Keratinocyte (primary cell): ENCODE measurements at regions not wholly inside any gene's neighbourhood (a gene's known extent, or its start where the extent isn't known, plus 50 kb on each side); places are given as distances from the start of the nearest gene placed in this dataset.

Experiments used
- DNase-seq: peaks from one replicate; pipeline ENCODE4 v3.0.0-alpha.2; 2011; ENCODE audit warnings: low read depth, missing footprints, low spot score
- FAIRE-seq: peaks from 2 replicates; lab custom pipeline; 2011; peaks lifted over from hg19 to GRCh38; lab: Jason Lieb, UNC
- H2AFZ ChIP-seq: 2 replicates; pipeline ENCODE4 v1.6.0; 2012; ENCODE audit warnings: low read length, control low read depth, inconsistent platforms; ENCODE audit not compliant: control insufficient read depth
- H3K27ac ChIP-seq: 2 replicates; pipeline ENCODE4 v1.5.1; 2011; ENCODE audit warnings: low read length; ENCODE audit not compliant: control insufficient read depth, insufficient read depth
- H3K27me3 ChIP-seq: 3 replicates; pipeline ENCODE4 v1.6.0; 2011; ENCODE audit warnings: low read length; ENCODE audit not compliant: control insufficient read depth, insufficient read depth; ENCODE audit errors: extremely low read depth
- H3K36me3 ChIP-seq, 2 experiments: 2 replicates in 1 of 2; 3 replicates in 1 of 2; pipeline ENCODE4 v1.5.1; 2011; ENCODE audit warnings: low read length in 2 of 2, mild to moderate bottlenecking in 1 of 2; ENCODE audit not compliant: control insufficient read depth in 2 of 2, insufficient read depth in 2 of 2; ENCODE audit errors: extremely low read depth in 1 of 2
- H3K4me1 ChIP-seq: 3 replicates; pipeline ENCODE4 v1.5.1; 2011; ENCODE audit warnings: low read length; ENCODE audit not compliant: control insufficient read depth, insufficient read depth; ENCODE audit errors: extremely low read depth
- H3K4me2 ChIP-seq: 3 replicates; pipeline ENCODE4 v1.6.0; 2011; ENCODE audit warnings: low read depth, low read length; ENCODE audit not compliant: control insufficient read depth, insufficient read depth; ENCODE audit errors: extremely low read depth
- H3K4me3 ChIP-seq, 3 experiments: fragments of 200-600 bp in 1 of 3; sonication (generic) in 1 of 3; 2 replicates in 2 of 3; 3 replicates in 1 of 3; pipeline ENCODE4 v1.5.1; 2011 to 2016; ENCODE audit warnings: low read length in 3 of 3, mild to moderate bottlenecking in 3 of 3, control low read depth in 2 of 3, inconsistent platforms in 1 of 3, low read depth in 1 of 3, mixed read lengths in 1 of 3, mixed run types in 1 of 3, moderate library complexity in 1 of 3; ENCODE audit not compliant: control insufficient read depth in 2 of 3, insufficient read depth in 2 of 3; ENCODE audit errors: extremely low read depth in 1 of 3
- H3K79me2 ChIP-seq: 2 replicates; pipeline ENCODE4 v1.6.0; 2012; ENCODE audit warnings: low read length; ENCODE audit not compliant: control insufficient read depth, insufficient read depth
- H3K9ac ChIP-seq: 3 replicates; pipeline ENCODE4 v1.6.0; 2011; ENCODE audit warnings: low read length; ENCODE audit not compliant: control insufficient read depth, insufficient read depth; ENCODE audit errors: extremely low read depth
- H3K9me1 ChIP-seq: 3 replicates; pipeline ENCODE4 v1.6.0; 2011; ENCODE audit warnings: low read length; ENCODE audit not compliant: control insufficient read depth, insufficient read depth; ENCODE audit errors: extremely low read depth
- H3K9me3 ChIP-seq: 2 replicates; pipeline ENCODE4 v1.5.1; 2012; ENCODE audit warnings: low read depth, low read length; ENCODE audit not compliant: control insufficient read depth
- H4K20me1 ChIP-seq: 3 replicates; pipeline ENCODE4 v1.6.0; 2011; ENCODE audit warnings: low read length; ENCODE audit not compliant: control insufficient read depth, insufficient read depth; ENCODE audit errors: extremely low read depth
- CTCF ChIP-seq, 3 experiments: IDR thresholded peaks in 1 of 3; conservative IDR thresholded peaks in 1 of 3; optimal IDR thresholded peaks in 1 of 3; 2 replicates in 2 of 3; 3 replicates in 1 of 3; pipeline versions ENCODE3 to v1.5.1; 2011; ENCODE audit warnings: low read length in 3 of 3, mild to moderate bottlenecking in 3 of 3, moderate library complexity in 2 of 3, control low read depth in 1 of 3, inconsistent platforms in 1 of 3; ENCODE audit not compliant: insufficient read depth in 2 of 3; ENCODE audit errors: extremely low read depth in 1 of 3
- EZH2 ChIP-seq: IDR thresholded peaks from one replicate; pipeline ENCODE4 v1.6.1; 2012; ENCODE audit warnings: inconsistent platforms, mild to moderate bottlenecking, low read length, moderate library complexity
- dilution Hi-C: fragments of 300-500 bp; cut with MboI; formaldehyde crosslinking; loops from one replicate; pipeline ENCODE4 v1.7.0; 2020; ENCODE audit warnings: low sequenced_read_pairs; ENCODE audit not compliant: extremely low pct_ligation_motif_present

- Histone ChIP-seq H3K27me3 (no peaks in the 10 kb centered on the region), H3K36me3 (no peaks in the 10 kb centered on the region), H3K27ac (no peak overlapping the region), H2AFZ (no peak overlapping the region), H3K79me2 (no peaks in the 10 kb centered on the region), H4K20me1 (no peaks in the 10 kb centered on the region), H3K4me2 (no peak overlapping the region), H3K9me3 (no peaks in the 10 kb centered on the region), H3K4me1 (no peaks in the 10 kb centered on the region), H3K9ac (no peak overlapping the region), H3K9me1 (no peaks in the 10 kb centered on the region), H3K4me3 (no peak overlapping the region)
- no peak for DNase-seq
- dilution Hi-C loops, result no loop called here
- TF ChIP-seq CTCF (optimal IDR thresholded peaks at IDR 0.05 in 1 of 3, IDR thresholded peaks at IDR 0.05 in 1 of 3, conservative IDR thresholded peaks at IDR 0.05 in 1 of 3; ENCODE audit: extremely low read depth in 1 of 3, insufficient read depth in 2 of 3, low read length in 3 of 3) (no peak), EZH2 (no peak)
- no peak for FAIRE-seq
These were observed 348.3 kb downstream of the CYRIA start for GRCh38 chr2:16317211-16317830.

GRCh38 chr2:16316456-16317210, 349.0 kb downstream of the CYRIA start:
- dilution Hi-C loops, result no loop called here
- H3K27me3 ChIP-seq, result no peaks in the 10 kb centered on the region
- no peaks in the 10 kb centered on the region for H4K20me1 ChIP-seq
- no peaks in the 10 kb centered on the region for H3K36me3 ChIP-seq
- DNase-seq, result no peak
- no peak for FAIRE-seq
- no peak overlapping the region for H3K4me2 ChIP-seq
- no peaks in the 10 kb centered on the region for H3K79me2 ChIP-seq
- TF ChIP-seq CTCF (optimal IDR thresholded peaks at IDR 0.05 in 1 of 3, IDR thresholded peaks at IDR 0.05 in 1 of 3, conservative IDR thresholded peaks at IDR 0.05 in 1 of 3; ENCODE audit: extremely low read depth in 1 of 3, insufficient read depth in 2 of 3, low read length in 3 of 3) (no peak), EZH2 (no peak)
- no peak overlapping the region for H3K9ac ChIP-seq
- no peak overlapping the region for H3K27ac ChIP-seq
- H3K9me3 ChIP-seq, result no peaks in the 10 kb centered on the region
- no peaks in the 10 kb centered on the region for H3K4me1 ChIP-seq
- no peak overlapping the region for H2AFZ ChIP-seq
- H3K9me1 ChIP-seq, result no peaks in the 10 kb centered on the region
- H3K4me3 ChIP-seq, result no peak overlapping the region
